BJ (cell line): ENCODE measurements at regions not wholly inside any gene's neighbourhood (a gene's known extent, or its start where the extent isn't known, plus 50 kb on each side); places are given as distances from the start of the nearest gene placed in this dataset.

Source experiments
- CTCF ChIA-PET: fragments of 350-600 bp; formaldehyde crosslinking; extraction: SDS; loops from one replicate; lab custom pipeline; 2021; ENCODE audit warnings: antibody characterized with exemption, inconsistent platforms; lab: Yijun Ruan, JAX
- POLR2A ChIA-PET: fragments of 300-600 bp; sonication (Branson Sonifier 250); formaldehyde crosslinking; extraction: SDS; loops from one replicate; lab custom pipeline; 2021; ENCODE audit warnings: antibody characterized with exemption; lab: Charles Lee
- DNase-seq: peaks from one replicate; pipeline ENCODE4 v3.0.0-alpha.2; 2011; ENCODE audit warnings: low read depth
- H3K27me3 ChIP-seq: 2 replicates; pipeline ENCODE4 v1.6.0; 2011; ENCODE audit warnings: low read length; ENCODE audit not compliant: control insufficient read depth, insufficient read depth
- H3K36me3 ChIP-seq: 2 replicates; pipeline ENCODE4 v1.5.1; 2011; ENCODE audit warnings: low read length; ENCODE audit not compliant: control insufficient read depth, insufficient read depth
- H3K4me3 ChIP-seq: 2 replicates; pipeline ENCODE4 v1.5.1; 2011; ENCODE audit warnings: low read depth, mild to moderate bottlenecking, control low read depth, low read length
- CTCF ChIP-seq: IDR thresholded peaks from 2 replicates; pipeline ENCODE4 v1.5.1; 2011; ENCODE audit warnings: low read depth, mild to moderate bottlenecking, control low read depth, inconsistent platforms, low read length, moderate library complexity; ENCODE audit not compliant: insufficient read depth

- Histone ChIP-seq H3K4me3 (no peak overlapping the region), H3K36me3 (no peaks in the 10 kb centered on the region), H3K27me3 (no peaks in the 10 kb centered on the region)
- no peak for DNase-seq
- ChIA-PET CTCF (no interaction called here), POLR2A (no interaction called here)
- no peak for TF ChIP-seq CTCF
Observed at GRCh38 chr4:108428923-108429322, 191.5 kb upstream of the RPL34 start.

- Histone ChIP-seq H3K36me3 (no peaks in the 10 kb centered on the region), H3K4me3 (no peak overlapping the region), H3K27me3 (no peaks in the 10 kb centered on the region)
- DNase-seq = no peak
- ChIA-PET CTCF (interaction anchor here (1.0 kb wide), 1 partner anchor 23 kb away, joined by 5 read pairs; no protein-coding TSS in a partner anchor), POLR2A (no interaction called here)
- TF ChIP-seq CTCF = no peak
Observed at GRCh38 chr4:108427946-108428485, 192.4 kb upstream of the RPL34 start.

- H3K36me3 ChIP-seq = no peaks in the 10 kb centered on the region
- no peak for DNase-seq
- H3K4me3 ChIP-seq = no peak overlapping the region
- TF ChIP-seq CTCF = no peak
- H3K27me3 ChIP-seq = no peaks in the 10 kb centered on the region
- POLR2A ChIA-PET = no interaction called here
- CTCF ChIA-PET = no interaction called here
Observed at GRCh38 chr4:108426493-108426892, 193.9 kb upstream of the RPL34 start.

GRCh38 chr4:108425988-108426387 is 194.4 kb upstream of the RPL34 start:
- Histone ChIP-seq H3K27me3 (no peaks in the 10 kb centered on the region), H3K36me3 (no peaks in the 10 kb centered on the region), H3K4me3 (no peak overlapping the region)
- CTCF ChIA-PET = no interaction called here
- POLR2A ChIA-PET = no interaction called here
- peak; percentile 37 for DNase-seq
- no peak for TF ChIP-seq CTCF

GRCh38 chr4:108417923-108418322 is 202.5 kb upstream of the RPL34 start:
- CTCF ChIA-PET = no interaction called here
- Histone ChIP-seq H3K27me3 (no peaks in the 10 kb centered on the region), H3K36me3 (no peaks in the 10 kb centered on the region), H3K4me3 (no peak overlapping the region)
- TF ChIP-seq CTCF = no peak
- no peak for DNase-seq
- POLR2A ChIA-PET = no interaction called here
